ENCODE measurements at regions not wholly inside any gene's neighbourhood (a gene's known extent, or its start where the extent isn't known, plus 50 kb on each side); places are given as distances from the start of the nearest gene placed in this dataset.
"Not testable (repeated sequence)": the region's sequence is repeated elsewhere in the genome, so short reads cannot be mapped to it uniquely, and the experiment has no call there.

- DNase-seq, result no peak
Measured at GRCh38 chr3:8413337-8413926, 88.2 kb upstream of the LMCD1 start.

GRCh38 chr3:8416965-8417364 lies 84.7 kb upstream of the LMCD1 start:
- DNase-seq, result no peak

GRCh38 chr3:8420612-8421011 lies 81.0 kb upstream of the LMCD1 start:
- no peak for DNase-seq

GRCh38 chr3:8421267-8421666 lies 80.4 kb upstream of the LMCD1 start:
- DNase-seq, result no peak

GRCh38 chr3:8421711-8422110 lies 79.9 kb upstream of the LMCD1 start:
- DNase-seq, result no peak

GRCh38 chr3:8423307-8423706 lies 78.3 kb upstream of the LMCD1 start:
- DNase-seq, result no peak

- DNase-seq, result no peak
Measured at GRCh38 chr3:8424281-8424680, 77.3 kb upstream of the LMCD1 start.

- no peak for DNase-seq
Measured at GRCh38 chr3:8436661-8437287, 64.8 kb upstream of the LMCD1 start.

- no peak for DNase-seq
Measured at GRCh38 chr3:8438507-8439079, 63.0 kb upstream of the LMCD1 start.

GRCh38 chr3:8440142-8440541 lies 61.5 kb upstream of the LMCD1 start:
- DNase-seq, result not testable (repeated sequence)

- DNase-seq, result peak in 15 of 56 donors; percentile 1 to 41 (median 8)
Measured at GRCh38 chr3:8441969-8442559, 59.6 kb upstream of the LMCD1 start.

GRCh38 chr3:8442993-8443650 lies 58.5 kb upstream of the LMCD1 start:
- DNase-seq, result no peak

- peak in 34 of 56 donors; percentile 4 to 60 (median 32) for DNase-seq
Measured at GRCh38 chr3:8443829-8444791, 57.5 kb upstream of the LMCD1 start.

- DNase-seq, result no peak
Measured at GRCh38 chr3:8444883-8445282, 56.7 kb upstream of the LMCD1 start.

- no peak for DNase-seq
Measured at GRCh38 chr3:8445861-8446260, 55.8 kb upstream of the LMCD1 start.

GRCh38 chr3:8446845-8447244 lies 54.8 kb upstream of the LMCD1 start:
- DNase-seq, result no peak

- no peak for DNase-seq
Measured at GRCh38 chr3:8450618-8451017, 51.0 kb upstream of the LMCD1 start.

GRCh38 chr3:8451696-8452095 lies 49.9 kb upstream of the LMCD1 start:
- DNase-seq, result no peak
